ENCODE measurements at regions not wholly inside any gene's neighbourhood (a gene's known extent, or its start where the extent isn't known, plus 50 kb on each side); places are given as distances from the start of the nearest gene placed in this dataset.
A peak's percentile ranks its signal among the peaks of the same experiment; 100 is the strongest.
"Not testable (repeated sequence)": the region's sequence is repeated elsewhere in the genome, so short reads cannot be mapped to it uniquely, and the experiment has no call there.

DNA sequence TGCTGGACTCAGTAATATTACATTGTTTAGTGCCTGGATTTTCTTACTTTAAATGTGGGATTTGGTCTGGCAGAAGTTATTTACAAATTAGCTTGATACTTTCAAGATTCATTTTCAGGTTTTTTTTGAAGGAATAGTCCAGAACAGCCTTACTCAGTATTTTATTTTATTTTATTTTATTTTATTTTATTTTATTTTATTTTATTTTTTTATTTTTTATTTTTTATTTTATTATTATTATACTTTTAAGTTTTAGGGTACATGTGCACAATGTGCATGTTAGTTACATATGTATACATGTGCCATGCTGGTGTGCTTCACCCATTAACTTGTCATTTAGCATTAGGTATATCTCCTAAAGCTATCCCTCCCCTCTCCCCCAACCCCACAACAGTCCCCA lies 380.5 kb upstream of the FTMT start:
- not testable (repeated sequence) for FAIRE-seq; DNase-seq (ENCODE audit: low spot score)

GRCh38 chr5:121478636-121479035 lies 373.0 kb upstream of the FTMT start:
- FAIRE-seq: no peak
- no peak for DNase-seq (ENCODE audit: low spot score)

GRCh38 chr5:121479337-121479736 lies 372.3 kb upstream of the FTMT start:
- no peak for DNase-seq (ENCODE audit: low spot score)
- no peak for FAIRE-seq

DNA sequence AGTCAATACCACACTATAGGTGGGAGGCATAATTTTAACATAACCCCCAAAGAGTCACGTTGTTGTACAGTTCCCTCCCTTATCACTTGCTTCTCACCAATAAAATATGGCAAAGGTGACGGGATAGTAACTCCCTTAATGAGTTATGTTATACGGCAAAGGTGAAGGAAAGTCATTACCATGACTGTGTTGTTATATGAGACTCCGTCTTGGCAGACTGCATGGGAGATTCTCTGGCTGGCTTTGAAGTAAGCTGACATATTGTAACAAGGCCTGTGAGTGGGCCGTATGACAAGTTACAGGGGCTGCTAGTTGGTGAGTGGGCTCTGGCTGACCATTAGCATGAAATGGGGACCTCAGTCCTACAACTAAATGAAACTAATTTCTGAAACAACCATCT lies 366.4 kb upstream of the FTMT start:
- FAIRE-seq (no peak), DNase-seq (ENCODE audit: low spot score) (no peak)

GRCh38 chr5:121485999-121486398 lies 365.7 kb upstream of the FTMT start:
- not testable (repeated sequence) for DNase-seq (ENCODE audit: low spot score); FAIRE-seq

DNA sequence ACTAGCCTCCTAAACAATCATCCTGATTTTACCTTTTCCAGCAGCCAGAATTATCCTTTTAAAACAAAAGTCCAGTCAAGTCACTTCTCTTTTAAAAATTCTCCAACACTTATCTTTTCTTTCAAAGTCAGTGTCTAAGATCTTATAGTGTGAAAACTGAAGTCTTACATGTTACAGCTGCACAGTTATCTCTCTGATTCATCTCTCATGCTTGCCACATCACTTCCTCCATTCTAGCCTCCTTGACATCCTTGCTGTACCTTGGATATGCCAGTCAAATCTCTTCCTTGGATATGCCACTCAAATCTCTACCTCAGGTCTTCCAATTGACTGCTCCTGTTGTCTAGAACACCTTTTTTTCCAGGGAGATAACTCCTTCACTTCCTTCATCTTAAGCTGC lies 361.7 kb upstream of the FTMT start:
- no peak for FAIRE-seq
- DNase-seq (ENCODE audit: low spot score): no peak

GRCh38 chr5:121497176-121497575 lies 354.5 kb upstream of the FTMT start:
- DNase-seq (ENCODE audit: low spot score) (no peak), FAIRE-seq (no peak)

DNA sequence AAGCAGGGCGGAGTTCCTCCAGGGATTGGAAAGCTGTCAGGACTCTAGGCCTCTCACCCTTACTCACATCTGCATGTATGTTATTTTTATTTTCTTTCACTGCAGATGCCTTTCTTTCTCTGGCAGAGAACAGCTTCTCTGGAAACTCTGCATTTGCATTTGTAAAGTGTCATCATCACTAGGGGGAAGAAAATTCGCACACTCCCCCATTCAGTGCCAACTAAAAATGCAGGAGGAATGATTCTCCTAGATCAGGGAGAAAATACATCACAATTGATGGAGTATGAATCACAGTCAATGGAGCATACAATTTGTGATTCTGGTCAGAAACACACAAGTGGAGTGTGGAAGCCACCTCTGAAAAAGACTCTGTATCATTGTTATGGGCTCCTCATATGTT lies 351.4 kb upstream of the FTMT start:
- no peak for DNase-seq (ENCODE audit: low spot score)

GRCh38 chr5:121503111-121503840 lies 348.4 kb upstream of the FTMT start:
- peak; percentile 15 for DNase-seq (ENCODE audit: low spot score)

More for the DNA sequence above, 351.4 kb upstream of the FTMT start:
- FAIRE-seq: no peak

GRCh38 chr5:121516997-121517396 lies 334.7 kb upstream of the FTMT start:
- FAIRE-seq: no peak
- DNase-seq (ENCODE audit: low spot score): no peak

More at GRCh38 chr5:121503111-121503840, 348.4 kb upstream of the FTMT start:
- no peak for FAIRE-seq

DNA sequence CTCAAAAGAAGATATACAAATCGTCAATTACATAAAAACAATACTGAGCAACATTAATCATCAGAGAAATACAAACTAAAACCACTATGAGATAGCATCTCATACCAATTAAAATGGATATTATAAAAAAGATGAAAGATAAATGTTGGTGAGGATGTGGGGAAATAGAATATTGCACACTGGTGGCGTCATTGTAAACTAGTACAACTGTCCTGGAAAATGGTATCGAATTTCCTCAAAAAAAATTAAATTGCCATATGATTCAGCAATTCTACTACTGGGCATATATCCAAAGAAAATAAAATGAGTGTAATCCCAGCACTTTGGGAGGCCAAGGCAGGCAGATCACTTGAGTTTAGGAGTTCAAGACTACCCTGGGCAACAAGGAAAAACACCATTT lies 326.0 kb upstream of the FTMT start:
- DNase-seq (ENCODE audit: low spot score) (no peak), FAIRE-seq (no peak)

- FAIRE-seq (no peak), DNase-seq (ENCODE audit: low spot score) (no peak)
Measured at GRCh38 chr5:121526908-121527307, 324.8 kb upstream of the FTMT start.

DNA sequence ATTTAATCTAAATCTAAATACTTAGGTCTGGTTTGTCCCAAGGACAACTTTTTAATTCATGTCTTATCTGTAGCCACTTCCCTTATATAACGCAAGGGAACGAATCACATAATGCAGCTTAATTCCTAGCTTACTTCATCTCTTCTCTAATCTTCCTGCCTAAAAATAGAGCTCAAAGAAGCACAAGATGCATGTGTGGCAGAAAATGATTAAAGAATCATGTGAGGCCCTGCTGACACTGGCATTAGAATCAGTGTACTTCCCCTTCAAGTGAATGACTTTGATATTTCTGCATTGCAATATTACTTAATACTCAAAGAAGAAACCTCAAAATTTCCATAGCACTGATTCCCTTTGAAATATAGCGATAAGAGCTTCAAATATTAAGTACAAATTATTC lies 317.9 kb upstream of the FTMT start:
- FAIRE-seq (no peak), DNase-seq (ENCODE audit: low spot score) (no peak)

- DNase-seq (ENCODE audit: low spot score) (no peak), FAIRE-seq (no peak)
Measured at GRCh38 chr5:121550989-121551388, 300.7 kb upstream of the FTMT start.

DNA sequence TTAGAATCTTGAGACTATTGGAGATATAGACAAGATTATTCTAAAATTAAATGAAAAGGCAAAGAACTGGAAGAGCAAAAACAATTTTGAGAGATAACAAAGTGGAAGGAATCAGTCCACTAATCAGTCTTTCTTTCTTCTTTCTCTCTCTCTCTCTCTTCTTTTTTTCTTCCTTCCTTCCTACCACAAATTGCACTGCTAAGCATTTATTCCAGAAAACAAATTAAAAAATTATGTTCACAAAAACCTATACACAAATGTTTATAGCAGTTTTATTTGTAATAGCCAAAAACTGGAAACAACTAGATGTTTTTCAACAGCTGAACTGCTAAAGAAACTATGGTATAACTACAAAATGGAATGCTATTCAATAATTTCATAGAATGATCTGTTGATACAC lies 291.9 kb upstream of the FTMT start:
- DNase-seq (ENCODE audit: low spot score) (no peak), FAIRE-seq (no peak)

DNA sequence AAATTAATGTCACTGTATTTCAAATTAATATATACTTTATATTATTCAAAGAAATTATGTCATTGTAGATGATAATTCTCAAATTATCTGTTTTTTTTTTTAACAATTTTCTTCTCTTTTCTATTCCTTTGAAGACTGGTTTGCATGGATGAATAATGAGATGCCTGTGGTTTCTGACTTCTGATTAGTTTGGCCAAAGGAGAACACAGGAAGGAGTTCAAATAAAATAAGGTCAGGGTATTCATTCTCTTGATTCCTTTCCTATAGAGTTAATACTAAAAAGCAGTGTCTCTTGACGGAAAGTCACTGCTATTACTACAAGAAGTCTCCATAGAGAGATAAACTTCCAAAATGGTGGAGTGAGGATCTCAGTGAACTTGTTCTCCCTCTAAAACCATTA lies 279.6 kb upstream of the FTMT start:
- FAIRE-seq (no peak), DNase-seq (ENCODE audit: low spot score) (no peak)

DNA sequence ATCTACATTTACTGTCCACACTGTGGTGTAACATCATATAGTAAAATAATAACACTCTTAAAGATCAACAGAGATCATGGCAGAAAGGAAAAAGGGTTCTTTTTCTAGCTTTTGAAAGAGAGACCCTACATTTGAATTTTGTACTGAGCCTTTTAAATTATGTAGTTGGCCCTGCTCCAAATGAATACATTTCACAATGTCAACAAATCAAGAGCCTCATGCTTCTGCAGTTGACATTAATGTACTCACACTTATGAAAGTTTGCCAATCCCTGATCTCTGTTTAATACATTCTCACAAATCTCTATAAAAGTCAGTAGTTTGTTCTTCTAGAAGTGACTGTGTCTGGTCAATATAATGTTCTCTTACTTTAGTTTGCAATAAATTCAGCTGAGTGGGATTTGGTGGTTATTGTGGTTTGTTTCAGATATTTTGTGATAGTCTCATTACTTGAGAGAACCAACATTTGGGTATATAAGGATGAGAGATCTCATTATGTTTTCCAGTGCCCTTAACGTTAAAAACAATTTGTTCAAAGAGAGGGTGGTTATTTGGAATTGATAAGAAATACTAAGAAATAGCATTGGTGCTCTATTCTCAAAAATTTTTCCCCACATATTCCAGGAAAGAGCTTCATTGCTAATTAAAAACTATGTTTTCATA lies 277.8 kb upstream of the FTMT start:
- no peak for FAIRE-seq
- no peak for DNase-seq (ENCODE audit: low spot score)

GRCh38 chr5:121581588-121581987 lies 270.1 kb upstream of the FTMT start:
- FAIRE-seq (no peak), DNase-seq (ENCODE audit: low spot score) (no peak)

DNA sequence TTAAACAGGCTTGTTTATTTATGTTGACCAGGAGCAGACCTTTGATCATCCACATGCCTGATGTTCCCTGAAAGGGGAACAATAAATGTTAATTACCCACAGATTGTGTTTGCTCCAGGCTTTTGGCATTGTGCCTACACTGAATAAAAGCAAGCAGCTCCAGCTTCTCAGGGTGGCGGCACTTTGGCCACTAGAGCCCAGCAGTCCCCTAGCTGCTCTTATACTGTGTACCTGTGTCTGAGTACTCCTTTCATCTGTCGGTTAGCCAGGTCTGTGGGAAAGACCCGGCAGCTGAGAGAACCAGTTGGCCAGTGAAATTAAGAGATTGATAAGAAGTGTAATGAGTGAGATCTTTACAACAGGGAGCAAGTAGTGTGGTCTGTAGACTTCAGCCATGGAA lies 254.8 kb upstream of the FTMT start:
- DNase-seq (ENCODE audit: low spot score) (no peak), FAIRE-seq (no peak)

DNA sequence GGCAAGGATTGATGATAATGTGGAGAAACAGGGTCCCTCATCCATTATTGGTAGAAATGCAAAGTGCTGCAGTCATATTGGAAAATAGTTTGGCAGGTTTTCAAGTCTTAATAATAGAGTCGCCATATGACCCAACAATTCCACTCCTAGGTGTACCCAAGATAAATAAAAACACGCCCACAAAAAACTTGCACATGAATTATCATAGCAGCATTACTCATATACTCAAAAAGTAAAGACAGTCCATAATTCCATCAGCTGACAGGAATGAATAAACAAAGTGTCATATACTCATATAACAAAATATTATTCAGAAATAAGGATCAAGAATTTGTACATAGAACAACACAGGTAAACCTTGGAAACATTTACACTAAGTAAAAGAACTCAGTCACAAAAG lies 242.9 kb upstream of the FTMT start:
- DNase-seq (ENCODE audit: low spot score) (no peak), FAIRE-seq (no peak)

- DNase-seq (ENCODE audit: low spot score): no peak
- no peak for FAIRE-seq
Measured at GRCh38 chr5:121624035-121624434, 227.6 kb upstream of the FTMT start.

DNA sequence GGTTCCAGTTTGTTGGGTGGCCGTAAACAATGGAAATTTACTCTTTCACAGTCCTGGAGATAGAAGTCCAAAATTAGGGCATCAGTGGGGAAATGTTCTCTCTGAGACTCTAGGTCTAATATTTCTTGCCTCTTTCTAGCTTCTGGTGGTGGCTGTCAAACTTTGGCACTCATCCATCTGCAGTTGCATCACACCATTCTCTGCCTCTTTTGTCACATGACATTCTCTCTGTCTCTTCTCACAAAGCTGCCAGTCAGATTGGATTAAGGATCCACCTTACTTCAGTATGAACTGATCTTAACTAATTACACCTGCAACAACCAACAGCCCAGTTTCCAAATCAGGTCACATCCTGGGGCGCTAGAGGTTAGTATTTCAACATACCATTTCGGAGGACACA lies 222.9 kb upstream of the FTMT start:
- FAIRE-seq: no peak
- no peak for DNase-seq (ENCODE audit: low spot score)

DNA sequence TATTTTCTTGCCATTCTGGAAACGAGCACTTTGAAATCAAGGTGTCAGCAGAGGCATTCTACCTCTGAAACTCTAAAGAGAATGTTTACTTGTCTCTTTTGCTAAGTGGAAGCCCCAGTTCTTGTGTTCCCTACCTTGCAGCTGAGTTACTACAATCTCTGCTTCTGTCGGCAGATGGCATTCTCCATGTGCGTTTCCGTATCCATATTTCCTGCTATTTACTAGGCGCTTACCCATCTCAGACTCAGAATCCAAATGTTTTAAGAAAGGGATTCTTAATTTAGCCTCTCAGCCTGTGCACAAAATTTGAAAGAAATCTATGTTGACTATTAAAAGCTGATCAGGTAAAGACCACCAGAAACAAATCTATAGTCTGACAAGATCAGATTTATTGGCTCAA lies 221.3 kb upstream of the FTMT start:
- no peak for DNase-seq (ENCODE audit: low spot score)
- FAIRE-seq: no peak
